A549 (cell line): ENCODE measurements at regions not wholly inside any gene's neighbourhood (a gene's known extent, or its start where the extent isn't known, plus 50 kb on each side); places are given as distances from the start of the nearest gene placed in this dataset.

Source experiments
- ATAC-seq, 2 experiments: fragments of 200-7000 bp in 1 of 2; fragments of >200 bp in 1 of 2; cut with Nextera tagmentation in 1 of 2; cut with Tn5 transposase in 1 of 2; 3 replicates each; pipeline versions ENCODE4 v1.8.0 to v1.9.1; 2018 to 2020; ENCODE audit warnings: mild to moderate bottlenecking in 1 of 2, moderate library complexity in 1 of 2
- CTCF ChIA-PET: fragments of 300-600 bp; sonication (Branson Sonifier 250); formaldehyde crosslinking; extraction: SDS; loops from one replicate; lab custom pipeline; 2021; ENCODE audit warnings: antibody characterized with exemption, inconsistent platforms; lab: Yijun Ruan, JAX
- POLR2A ChIA-PET: fragments of 350-600 bp; formaldehyde crosslinking; extraction: SDS; loops from one replicate; lab custom pipeline; 2021; ENCODE audit warnings: antibody characterized with exemption, inconsistent platforms; lab: Yijun Ruan, JAX
- DNase-seq, 2 experiments: peaks; one replicate each; pipeline versions ENCODE4 v3.0.0 to v3.0.0-alpha.2; 2011 to 2016; ENCODE audit warnings: low read depth in 1 of 2, low spot score in 1 of 2
- FAIRE-seq: peaks from 2 replicates; lab custom pipeline; 2011; peaks lifted over from hg19 to GRCh38; lab: Jason Lieb, UNC
- H3K27ac ChIP-seq, 2 experiments: fragments of >200 bp; sonication (Bioruptor Twin); formaldehyde crosslinking; 3 replicates each; pipeline ENCODE4 v1.5.1; 2016 to 2017
- H3K4me1 ChIP-seq: fragments of >200 bp; sonication (Bioruptor Twin); formaldehyde crosslinking; 3 replicates; pipeline ENCODE4 v1.6.1; 2016
- H3K4me2 ChIP-seq: fragments of >200 bp; sonication (Bioruptor Twin); formaldehyde crosslinking; 3 replicates; pipeline ENCODE4 v1.6.1; 2016
- H3K4me3 ChIP-seq: fragments of >200 bp; sonication (Bioruptor Twin); formaldehyde crosslinking; 3 replicates; pipeline ENCODE4 v1.5.1; 2016
- H3K9me3 ChIP-seq: fragments of >200 bp; sonication (Bioruptor Twin); formaldehyde crosslinking; 3 replicates; pipeline ENCODE4 v1.6.1; 2016
- CBX2 ChIP-seq: fragments of 200-600 bp; sonication (generic); IDR thresholded peaks from 2 replicates; pipeline ENCODE4 v1.6.1; 2016; ENCODE audit warnings: low read depth, mild to moderate bottlenecking, borderline replicate concordance
- CEBPB ChIP-seq, 2 experiments: fragments of >200 bp in 1 of 2; sonication (Bioruptor Twin) in 1 of 2; formaldehyde crosslinking in 1 of 2; IDR thresholded peaks; 2 replicates each; pipeline ENCODE4 v1.6.1; 2012 to 2016
- CHD4 ChIP-seq: fragments of 200-600 bp; sonication (generic); IDR thresholded peaks from 2 replicates; pipeline ENCODE4 v1.6.1; 2016; ENCODE audit warnings: antibody characterized with exemption, mild to moderate bottlenecking, borderline replicate concordance
- CTCF ChIP-seq: fragments of >200 bp; sonication (Bioruptor Twin); formaldehyde crosslinking; IDR thresholded peaks from 3 replicates; pipeline ENCODE4 v1.5.1; 2016
- EHMT2 ChIP-seq: fragments of 200-600 bp; sonication (generic); IDR thresholded peaks from 2 replicates; pipeline ENCODE4 v1.6.1; 2016; ENCODE audit warnings: antibody characterized with exemption, low read depth, mild to moderate bottlenecking, moderate library complexity
- FOSB ChIP-seq: fragments of 250-450 bp; sonication (Bioruptor Pico); IDR thresholded peaks from 2 replicates; pipeline ENCODE4 v1.5.0; 2020; ENCODE audit warnings: mild to moderate bottlenecking, moderate library complexity
- FOXS1 ChIP-seq: fragments of 250-450 bp; sonication (Bioruptor Pico); IDR thresholded peaks from 2 replicates; pipeline ENCODE4 v1.5.0; 2020; ENCODE audit warnings: mild to moderate bottlenecking, moderate library complexity
- HOXB5 ChIP-seq: fragments of 250-450 bp; sonication (Bioruptor Pico); IDR thresholded peaks from 2 replicates; pipeline ENCODE4 v1.5.0; 2020; ENCODE audit warnings: mild to moderate bottlenecking, moderate library complexity
- JUN ChIP-seq, 2 experiments: fragments of >200 bp; sonication (Bioruptor Twin); formaldehyde crosslinking; IDR thresholded peaks; 2 replicates in 1 of 2; 3 replicates in 1 of 2; pipeline ENCODE4 v1.6.1; 2016 to 2017
- JUNB ChIP-seq: fragments of >200 bp; sonication (Bioruptor Twin); formaldehyde crosslinking; IDR thresholded peaks from 2 replicates; pipeline ENCODE4 v1.6.1; 2016
- KDM5A ChIP-seq: fragments of 200-600 bp; sonication (generic); IDR thresholded peaks from 2 replicates; pipeline ENCODE4 v1.6.1; 2016; ENCODE audit warnings: antibody characterized with exemption, mild to moderate bottlenecking
- MAFK ChIP-seq: fragments of 450-650 bp; IDR thresholded peaks from 2 replicates; pipeline ENCODE4 v1.6.1; 2014; ENCODE audit not compliant: partially characterized antibody
- NPAS2 ChIP-seq: fragments of 250-450 bp; sonication (Bioruptor Pico); IDR thresholded peaks from 2 replicates; pipeline ENCODE4 v1.8.0; 2022; ENCODE audit warnings: mild to moderate bottlenecking, moderate library complexity, borderline replicate concordance
- PBX3 ChIP-seq: IDR thresholded peaks from 2 replicates; pipeline ENCODE4 v1.6.1; 2012
- PHF8 ChIP-seq: fragments of 200-600 bp; sonication (generic); IDR thresholded peaks from 2 replicates; pipeline ENCODE4 v1.6.1; 2016; ENCODE audit warnings: low read depth, mild to moderate bottlenecking, antibody characterized with exemption, moderate library complexity, borderline replicate concordance
- POLR2A ChIP-seq: IDR thresholded peaks from 2 replicates; pipeline ENCODE4 v1.6.1; 2012; ENCODE audit warnings: mild to moderate bottlenecking, low read length
- POLR2AphosphoS2 ChIP-seq: conservative IDR thresholded peaks from 2 replicates; pipeline ENCODE4 v1.6.1; 2012; ENCODE audit warnings: low read length, improper control_type of control experiment, inconsistent platforms
- RAD21 ChIP-seq, 2 experiments: fragments of >200 bp in 1 of 2; sonication (Bioruptor Twin) in 1 of 2; formaldehyde crosslinking in 1 of 2; IDR thresholded peaks in 1 of 2; conservative IDR thresholded peaks in 1 of 2; 2 replicates in 1 of 2; 3 replicates in 1 of 2; pipeline ENCODE4 v1.6.1; 2012 to 2018; ENCODE audit warnings: inconsistent platforms in 1 of 2
- RFX5 ChIP-seq: fragments of 450-650 bp; IDR thresholded peaks from 2 replicates; pipeline ENCODE4 v1.7.1; 2014; ENCODE audit warnings: antibody characterized with exemption, mild to moderate bottlenecking, moderate library complexity
- RNF2 ChIP-seq: fragments of 200-600 bp; sonication (generic); IDR thresholded peaks from 2 replicates; pipeline ENCODE4 v1.6.1; 2016; ENCODE audit warnings: low read depth, mild to moderate bottlenecking, antibody characterized with exemption, moderate library complexity, borderline replicate concordance
- SMC3 ChIP-seq: fragments of >200 bp; sonication (Bioruptor Twin); formaldehyde crosslinking; IDR thresholded peaks from 3 replicates; pipeline ENCODE4 v1.6.1; 2018; ENCODE audit warnings: inconsistent platforms
- SREBF2 ChIP-seq: fragments of 450-650 bp; IDR thresholded peaks from 2 replicates; pipeline ENCODE4 v1.6.1; 2014; ENCODE audit warnings: mild to moderate bottlenecking, moderate library complexity
- ZC3H11A ChIP-seq: fragments of 450-650 bp; IDR thresholded peaks from 2 replicates; pipeline ENCODE4 v1.6.1; 2014; ENCODE audit warnings: antibody characterized with exemption, mild to moderate bottlenecking
- ZFP36 ChIP-seq: fragments of 450-650 bp; IDR thresholded peaks from 2 replicates; pipeline ENCODE4 v1.6.1; 2014; ENCODE audit warnings: borderline replicate concordance; ENCODE audit not compliant: partially characterized antibody
- ZSCAN20 ChIP-seq: fragments of 250-450 bp; sonication (Bioruptor Pico); IDR thresholded peaks from 2 replicates; pipeline ENCODE4 v1.8.0; 2022; ENCODE audit warnings: mild to moderate bottlenecking, moderate library complexity
- WGBS: methylation state at CpG from one replicate; pipeline ENCODE4 v1.1.6; 2017; ENCODE audit errors: missing lambda C conversion rate; 5-methylcytosine and 5-hydroxymethylcytosine counted together
- TF ChIP-seq, protein P1 (sequence below): fragments of 150-350 bp; IDR thresholded peaks from 2 replicates; pipeline ENCODE4 v1.6.1; 2014; ENCODE audit warnings: low read depth, mild to moderate bottlenecking, low read length
- TF ChIP-seq, protein P2 (sequence below): fragments of 250-450 bp; sonication (Bioruptor Pico); IDR thresholded peaks from 2 replicates; pipeline ENCODE4 v1.5.0; 2021; ENCODE audit warnings: mild to moderate bottlenecking, moderate library complexity, borderline replicate concordance

GRCh38 chr7:115707258-115708012 is 323.1 kb downstream of the TFEC start:
- ATAC-seq (peak; percentile 68 to 88), DNase-seq (peak in 1 of 2 experiments; percentile 31), FAIRE-seq (no peak)
- no peak overlapping the region for H3K4me3 ChIP-seq
- 44% methylated on average over 12 of the region's 12 CpGs for WGBS
- ChIA-PET POLR2A (no interaction called here), CTCF (no interaction called here)
- no peak overlapping the region for H3K4me2 ChIP-seq
- no peak overlapping the region for H3K27ac ChIP-seq
- H3K9me3 ChIP-seq: no peaks in the 10 kb centered on the region
- TF ChIP-seq CTCF (peak; percentile 30), RAD21 (conservative IDR thresholded peaks at IDR 0.05 in 1 of 2, IDR thresholded peaks at IDR 0.05 in 1 of 2) (peak; percentile 39 to 52; a peak in 3 of 5 replicates), FOSB (CRISPR knock-in tag) (no peak), MAFK (no peak), JUN (IDR thresholded peaks at IDR 0.05) (no peak), POLR2AphosphoS2 (no peak), HOXB5 (CRISPR knock-in tag) (no peak), SMC3 (0 out of 3 replicates have a peak, but pooled peaks have one; percentile 23), ZFP36 (no peak)
- TF ChIP-seq, protein P1, sequence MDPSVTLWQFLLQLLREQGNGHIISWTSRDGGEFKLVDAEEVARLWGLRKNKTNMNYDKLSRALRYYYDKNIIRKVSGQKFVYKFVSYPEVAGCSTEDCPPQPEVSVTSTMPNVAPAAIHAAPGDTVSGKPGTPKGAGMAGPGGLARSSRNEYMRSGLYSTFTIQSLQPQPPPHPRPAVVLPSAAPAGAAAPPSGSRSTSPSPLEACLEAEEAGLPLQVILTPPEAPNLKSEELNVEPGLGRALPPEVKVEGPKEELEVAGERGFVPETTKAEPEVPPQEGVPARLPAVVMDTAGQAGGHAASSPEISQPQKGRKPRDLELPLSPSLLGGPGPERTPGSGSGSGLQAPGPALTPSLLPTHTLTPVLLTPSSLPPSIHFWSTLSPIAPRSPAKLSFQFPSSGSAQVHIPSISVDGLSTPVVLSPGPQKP: no peak
- H3K4me1 ChIP-seq: no peaks in the 10 kb centered on the region

DNA sequence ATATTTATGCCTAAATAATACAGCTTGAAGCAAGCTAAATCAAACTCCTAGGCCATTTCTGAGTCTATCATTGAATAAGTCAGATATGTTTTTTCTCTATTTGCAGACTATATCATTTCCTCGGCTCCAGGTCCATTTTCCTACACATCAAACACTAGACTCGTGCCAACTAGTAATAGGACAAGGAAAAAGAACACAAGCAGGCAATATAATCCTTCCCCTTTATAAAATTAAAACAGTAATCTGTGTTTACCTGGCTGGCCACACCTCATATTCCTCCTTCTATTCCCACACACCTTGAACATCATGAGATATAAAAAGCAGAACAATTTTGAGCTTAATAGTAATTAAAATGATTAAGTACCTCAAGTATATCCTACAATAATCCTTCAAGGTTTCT is 325.7 kb downstream of the TFEC start:
- no peak for ATAC-seq
- no peak for FAIRE-seq
- no peak overlapping the region for H3K4me3 ChIP-seq
- H3K4me2 ChIP-seq: no peak overlapping the region
- ChIA-PET CTCF (no interaction called here), POLR2A (no interaction called here)
- no peak for TF ChIP-seq EHMT2
- no peak for TF ChIP-seq CBX2
- no peak for TF ChIP-seq ZSCAN20 (CRISPR knock-in tag)
- TF ChIP-seq RFX5: no peak
- no peak for TF ChIP-seq SREBF2
- no peak for TF ChIP-seq ZFP36
- TF ChIP-seq CHD4: no peak
- no peak for TF ChIP-seq CEBPB (IDR thresholded peaks at IDR 0.05)
- no peak for TF ChIP-seq KDM5A
- TF ChIP-seq NPAS2 (CRISPR knock-in tag): no peak
- no peak for TF ChIP-seq FOXS1 (CRISPR knock-in tag)
- TF ChIP-seq, protein P2, sequence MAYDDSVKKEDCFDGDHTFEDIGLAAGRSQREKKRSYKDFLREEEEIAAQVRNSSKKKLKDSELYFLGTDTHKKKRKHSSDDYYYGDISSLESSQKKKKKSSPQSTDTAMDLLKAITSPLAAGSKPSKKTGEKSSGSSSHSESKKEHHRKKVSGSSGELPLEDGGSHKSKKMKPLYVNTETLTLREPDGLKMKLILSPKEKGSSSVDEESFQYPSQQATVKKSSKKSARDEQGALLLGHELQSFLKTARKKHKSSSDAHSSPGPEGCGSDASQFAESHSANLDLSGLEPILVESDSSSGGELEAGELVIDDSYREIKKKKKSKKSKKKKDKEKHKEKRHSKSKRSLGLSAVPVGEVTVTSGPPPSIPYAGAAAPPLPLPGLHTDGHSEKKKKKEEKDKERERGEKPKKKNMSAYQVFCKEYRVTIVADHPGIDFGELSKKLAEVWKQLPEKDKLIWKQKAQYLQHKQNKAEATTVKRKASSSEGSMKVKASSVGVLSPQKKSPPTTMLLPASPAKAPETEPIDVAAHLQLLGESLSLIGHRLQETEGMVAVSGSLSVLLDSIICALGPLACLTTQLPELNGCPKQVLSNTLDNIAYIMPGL: no peak
- TF ChIP-seq POLR2AphosphoS2: no peak
- TF ChIP-seq ZC3H11A: no peak
- no peak for TF ChIP-seq RAD21 (conservative IDR thresholded peaks at IDR 0.05 in 1 of 2, IDR thresholded peaks at IDR 0.05 in 1 of 2)
- no peak for TF ChIP-seq PBX3
- no peak for TF ChIP-seq PHF8
- TF ChIP-seq JUNB: no peak
- no peak for TF ChIP-seq POLR2A
- no peak for TF ChIP-seq RNF2
- H3K9me3 ChIP-seq: no peaks in the 10 kb centered on the region
- WGBS: 6% methylated on average over 2 of the region's 2 CpGs
- H3K4me1 ChIP-seq: no peaks in the 10 kb centered on the region
- no peak overlapping the region for H3K27ac ChIP-seq
- no peak for DNase-seq
